Lower leg skin (tissue), 3 donors: ENCODE measurements at regions not wholly inside any gene's neighbourhood (a gene's known extent, or its start where the extent isn't known, plus 50 kb on each side); places are given as distances from the start of the nearest gene placed in this dataset.

Source experiments
- POLR2A ChIP-seq, 2 donors: fragments of 450-650 bp; IDR thresholded peaks; one replicate each; pipeline ENCODE4 v1.6.1; 2016 to 2017; ENCODE audit warnings: antibody characterized with exemption in 2 of 2, mild to moderate bottlenecking in 1 of 2, moderate library complexity in 1 of 2
- TF ChIP-seq, protein P1 (sequence below), 3 donors: fragments of 450-650 bp; IDR thresholded peaks; one replicate each; pipeline ENCODE4 v1.5.1; 2016; ENCODE audit warnings: antibody characterized with exemption in 3 of 3, mild to moderate bottlenecking in 3 of 3, moderate library complexity in 2 of 3

DNA sequence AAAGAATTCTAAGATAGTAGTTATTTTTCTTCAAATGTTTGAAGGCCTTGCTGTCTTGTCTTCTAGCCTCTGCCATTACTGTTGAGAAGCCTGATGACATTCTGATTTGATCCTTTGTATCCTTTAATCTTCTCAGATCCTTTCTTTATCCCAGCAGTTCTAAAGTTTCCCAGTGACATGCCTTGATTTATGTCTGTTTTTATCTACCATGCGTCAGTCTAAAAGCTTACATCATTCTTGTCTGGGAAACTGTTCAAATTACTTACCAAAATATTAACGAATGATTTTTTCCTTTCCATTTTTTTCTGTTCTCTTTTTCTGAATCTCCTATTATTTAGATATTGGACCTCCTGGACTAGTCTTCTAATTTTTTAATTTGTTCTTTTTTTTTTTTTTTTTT is 78.3 kb upstream of the HELT start:
- no peak for TF ChIP-seq POLR2A (IDR thresholded peaks at IDR 0.05)
- TF ChIP-seq, protein P1, sequence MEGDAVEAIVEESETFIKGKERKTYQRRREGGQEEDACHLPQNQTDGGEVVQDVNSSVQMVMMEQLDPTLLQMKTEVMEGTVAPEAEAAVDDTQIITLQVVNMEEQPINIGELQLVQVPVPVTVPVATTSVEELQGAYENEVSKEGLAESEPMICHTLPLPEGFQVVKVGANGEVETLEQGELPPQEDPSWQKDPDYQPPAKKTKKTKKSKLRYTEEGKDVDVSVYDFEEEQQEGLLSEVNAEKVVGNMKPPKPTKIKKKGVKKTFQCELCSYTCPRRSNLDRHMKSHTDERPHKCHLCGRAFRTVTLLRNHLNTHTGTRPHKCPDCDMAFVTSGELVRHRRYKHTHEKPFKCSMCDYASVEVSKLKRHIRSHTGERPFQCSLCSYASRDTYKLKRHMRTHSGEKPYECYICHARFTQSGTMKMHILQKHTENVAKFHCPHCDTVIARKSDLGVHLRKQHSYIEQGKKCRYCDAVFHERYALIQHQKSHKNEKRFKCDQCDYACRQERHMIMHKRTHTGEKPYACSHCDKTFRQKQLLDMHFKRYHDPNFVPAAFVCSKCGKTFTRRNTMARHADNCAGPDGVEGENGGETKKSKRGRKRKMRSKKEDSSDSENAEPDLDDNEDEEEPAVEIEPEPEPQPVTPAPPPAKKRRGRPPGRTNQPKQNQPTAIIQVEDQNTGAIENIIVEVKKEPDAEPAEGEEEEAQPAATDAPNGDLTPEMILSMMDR (IDR thresholded peaks at IDR 0.05): no peak
